ENCODE measurements at regions not wholly inside any gene's neighbourhood (a gene's known extent, or its start where the extent isn't known, plus 50 kb on each side); places are given as distances from the start of the nearest gene placed in this dataset.
"Not testable (repeated sequence)": the region's sequence is repeated elsewhere in the genome, so short reads cannot be mapped to it uniquely, and the experiment has no call there.

- no peak for DNase-seq
Observed at GRCh38 chr3:23117856-23118255, 85.3 kb upstream of the UBE2E2 start.

- no peak for DNase-seq
Observed at GRCh38 chr3:23127196-23127595, 75.9 kb upstream of the UBE2E2 start.

GRCh38 chr3:23128655-23129054 is 74.5 kb upstream of the UBE2E2 start:
- DNase-seq, result no peak

- no peak for DNase-seq
Observed at GRCh38 chr3:23129117-23129516, 74.0 kb upstream of the UBE2E2 start.

GRCh38 chr3:23129817-23130216 is 73.3 kb upstream of the UBE2E2 start:
- no peak for DNase-seq

GRCh38 chr3:23130406-23130805 is 72.7 kb upstream of the UBE2E2 start:
- no peak for DNase-seq

GRCh38 chr3:23135026-23135785 is 67.9 kb upstream of the UBE2E2 start:
- DNase-seq, result no peak

GRCh38 chr3:23136054-23136453 is 67.1 kb upstream of the UBE2E2 start:
- DNase-seq, result no peak

GRCh38 chr3:23144051-23144450 is 59.1 kb upstream of the UBE2E2 start:
- DNase-seq, result not testable (repeated sequence)

- DNase-seq, result no peak
Observed at GRCh38 chr3:23146163-23146562, 57.0 kb upstream of the UBE2E2 start.

GRCh38 chr3:23152989-23153388 is 50.1 kb upstream of the UBE2E2 start:
- DNase-seq, result no peak

Measured in amniotic stem cell (primary cell).